ENCODE measurements at regions not wholly inside any gene's neighbourhood (a gene's known extent, or its start where the extent isn't known, plus 50 kb on each side); places are given as distances from the start of the nearest gene placed in this dataset.

- intact Hi-C loops (cut with DNase I): no loop called here
- no peak for DNase-seq (ENCODE audit: low spot score)
Measured at GRCh38 chr10:129390726-129391125, 76.3 kb upstream of the MGMT start.

GRCh38 chr10:129391464-129391863 lies 75.6 kb upstream of the MGMT start:
- DNase-seq (ENCODE audit: low spot score): no peak
- intact Hi-C loops (cut with DNase I): no loop called here

- DNase-seq (ENCODE audit: low spot score): no peak
- intact Hi-C loops (cut with DNase I): no loop called here
Measured at GRCh38 chr10:129392855-129393254, 74.2 kb upstream of the MGMT start.

GRCh38 chr10:129393812-129394211 lies 73.2 kb upstream of the MGMT start:
- intact Hi-C loops (cut with DNase I): no loop called here
- no peak for DNase-seq (ENCODE audit: low spot score)

GRCh38 chr10:129394518-129395328 lies 72.3 kb upstream of the MGMT start:
- DNase-seq (ENCODE audit: low spot score): no peak
- intact Hi-C loops (cut with DNase I): no loop called here

- intact Hi-C loops (cut with DNase I): no loop called here
- DNase-seq (ENCODE audit: low spot score): no peak
Measured at GRCh38 chr10:129396021-129396722, 70.9 kb upstream of the MGMT start.

- intact Hi-C loops (cut with DNase I): no loop called here
Measured at GRCh38 chr10:129397198-129397974, 69.7 kb upstream of the MGMT start.

GRCh38 chr10:129398711-129399141 lies 68.3 kb upstream of the MGMT start:
- intact Hi-C loops (cut with DNase I): no loop called here
- DNase-seq (ENCODE audit: low spot score): no peak

More at GRCh38 chr10:129397198-129397974, 69.7 kb upstream of the MGMT start:
- no peak for DNase-seq (ENCODE audit: low spot score)

GRCh38 chr10:129400426-129400825 lies 66.6 kb upstream of the MGMT start:
- intact Hi-C loops (cut with DNase I): no loop called here
- no peak for DNase-seq (ENCODE audit: low spot score)

- no peak for DNase-seq (ENCODE audit: low spot score)
- intact Hi-C loops (cut with DNase I): no loop called here
Measured at GRCh38 chr10:129402459-129402858, 64.6 kb upstream of the MGMT start.

GRCh38 chr10:129404091-129404490 lies 63.0 kb upstream of the MGMT start:
- no peak for DNase-seq (ENCODE audit: low spot score)
- intact Hi-C loops (cut with DNase I): no loop called here

- intact Hi-C loops (cut with DNase I): no loop called here
- no peak for DNase-seq (ENCODE audit: low spot score)
Measured at GRCh38 chr10:129405389-129405788, 61.7 kb upstream of the MGMT start.

- intact Hi-C loops (cut with DNase I): no loop called here
- DNase-seq (ENCODE audit: low spot score): no peak
Measured at GRCh38 chr10:129410688-129411392, 56.2 kb upstream of the MGMT start.

- intact Hi-C loops (cut with DNase I): no loop called here
- DNase-seq (ENCODE audit: low spot score): no peak
Measured at GRCh38 chr10:129411393-129411705, 55.7 kb upstream of the MGMT start.

GRCh38 chr10:129411772-129412171 lies 55.3 kb upstream of the MGMT start:
- DNase-seq (ENCODE audit: low spot score): no peak
- intact Hi-C loops (cut with DNase I): no loop called here

GRCh38 chr10:129413024-129413423 lies 54.0 kb upstream of the MGMT start:
- no peak for DNase-seq (ENCODE audit: low spot score)
- intact Hi-C loops (cut with DNase I): no loop called here

GRCh38 chr10:129415215-129416140 lies 51.6 kb upstream of the MGMT start:
- intact Hi-C loops (cut with DNase I): no loop called here
- no peak for DNase-seq (ENCODE audit: low spot score)

- intact Hi-C loops (cut with DNase I): no loop called here
- no peak for DNase-seq (ENCODE audit: low spot score)
Measured at GRCh38 chr10:129416155-129416554, 50.9 kb upstream of the MGMT start.

Data from cardiac septum (tissue), 1 donor.